ENCODE measurements at regions not wholly inside any gene's neighbourhood (a gene's known extent, or its start where the extent isn't known, plus 50 kb on each side); places are given as distances from the start of the nearest gene placed in this dataset.
"Not testable (repeated sequence)": the region's sequence is repeated elsewhere in the genome, so short reads cannot be mapped to it uniquely, and the experiment has no call there.

DNA sequence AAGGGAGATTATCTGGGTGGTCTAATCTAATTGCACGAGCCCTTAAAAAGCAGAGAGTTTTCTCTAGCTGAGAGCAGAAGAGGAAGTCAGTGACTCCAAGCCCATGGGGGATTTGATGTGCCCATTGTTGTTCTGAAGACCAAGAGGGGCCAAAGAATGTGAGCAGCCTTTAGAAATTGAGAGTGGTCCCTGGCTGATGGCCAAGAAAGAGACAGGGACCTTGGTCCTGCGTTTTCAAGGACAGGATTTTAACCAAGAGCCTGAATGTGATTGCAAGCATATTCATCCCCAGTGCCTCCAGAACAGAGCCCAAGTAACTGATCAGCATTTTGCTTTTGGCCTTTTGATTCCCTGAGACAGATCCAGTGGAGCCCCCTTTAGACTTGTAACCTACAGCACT, 1353.9 kb downstream of the AACS start:
- DNase-seq, result no peak

DNA sequence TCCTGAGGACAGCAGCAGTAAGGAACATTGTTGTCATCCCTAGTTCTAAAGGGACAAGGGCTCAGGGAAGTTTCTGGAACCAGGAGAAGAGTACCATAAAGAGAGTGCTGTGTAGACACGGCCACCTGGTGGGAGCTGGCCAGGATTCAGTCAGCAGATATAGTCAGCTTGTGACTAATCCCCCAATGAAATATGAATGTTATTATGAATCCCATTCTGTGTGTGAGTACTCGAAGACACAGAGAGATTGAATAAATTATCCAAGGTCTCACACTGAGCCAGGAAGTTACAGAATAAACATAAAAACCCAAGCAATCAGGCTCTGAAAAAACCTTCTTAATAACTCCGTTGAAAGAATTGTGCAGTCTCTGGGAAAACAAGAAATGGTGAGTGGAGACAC, 1359.5 kb downstream of the AACS start:
- no peak for DNase-seq

DNA sequence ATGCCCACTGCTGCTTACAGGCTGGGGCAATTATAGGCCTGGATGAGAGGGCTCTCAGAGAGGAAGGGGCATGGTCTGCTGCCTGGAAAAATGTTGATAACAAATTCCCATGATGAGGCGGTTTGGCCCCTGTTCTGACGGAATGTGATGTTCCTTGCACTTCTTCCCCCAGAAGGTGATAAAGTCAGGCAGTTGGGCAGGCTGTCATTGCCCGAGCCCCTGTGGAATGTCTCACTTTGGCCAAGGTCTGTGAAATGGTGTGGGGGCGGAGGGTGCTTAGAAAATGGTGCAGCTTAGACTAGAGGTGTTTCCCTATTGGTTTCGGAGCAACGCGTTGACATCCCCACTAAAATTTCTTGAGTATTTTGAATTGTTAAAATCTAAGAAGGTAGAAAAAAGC, 1360.0 kb downstream of the AACS start:
- no peak for DNase-seq

DNA sequence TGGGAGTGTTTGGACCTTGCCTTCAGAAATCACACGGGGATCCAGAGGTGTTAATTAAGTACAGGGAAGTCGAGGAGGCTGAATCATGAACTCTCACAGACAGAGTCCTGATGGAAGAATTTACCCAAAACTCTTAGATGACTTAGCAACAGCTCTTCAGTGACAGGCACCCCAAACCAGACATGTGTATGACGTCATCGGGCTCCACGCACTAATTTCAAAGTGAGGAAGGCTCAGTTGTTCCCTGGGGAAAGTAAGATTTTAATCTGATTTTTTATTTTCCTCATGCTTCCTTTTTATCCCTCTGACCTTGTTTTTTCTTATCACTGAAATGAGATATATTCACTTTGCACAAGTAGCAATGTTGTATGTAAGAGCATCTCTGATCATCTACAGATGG, 1363.5 kb downstream of the AACS start:
- DNase-seq, result no peak

DNA sequence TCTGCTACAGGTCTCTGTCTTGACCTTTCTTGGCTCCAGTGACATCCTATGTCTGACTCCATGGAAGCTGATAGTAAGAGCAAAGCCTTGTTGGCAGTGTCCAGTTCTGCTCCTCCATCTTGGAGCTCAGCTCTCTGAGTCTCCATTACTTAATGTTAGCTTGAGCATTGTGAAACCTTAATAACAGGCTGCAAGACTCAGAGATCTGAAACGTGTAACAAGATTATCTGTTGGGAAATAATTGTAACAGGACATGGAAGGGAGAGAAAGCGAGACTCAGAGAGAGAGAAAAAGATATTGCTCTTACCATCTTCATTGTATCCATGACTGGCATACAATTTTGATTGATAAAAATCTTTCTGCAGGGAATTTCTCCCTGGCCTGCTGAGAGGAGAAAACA, 1365.7 kb downstream of the AACS start:
- DNase-seq, result no peak

DNA sequence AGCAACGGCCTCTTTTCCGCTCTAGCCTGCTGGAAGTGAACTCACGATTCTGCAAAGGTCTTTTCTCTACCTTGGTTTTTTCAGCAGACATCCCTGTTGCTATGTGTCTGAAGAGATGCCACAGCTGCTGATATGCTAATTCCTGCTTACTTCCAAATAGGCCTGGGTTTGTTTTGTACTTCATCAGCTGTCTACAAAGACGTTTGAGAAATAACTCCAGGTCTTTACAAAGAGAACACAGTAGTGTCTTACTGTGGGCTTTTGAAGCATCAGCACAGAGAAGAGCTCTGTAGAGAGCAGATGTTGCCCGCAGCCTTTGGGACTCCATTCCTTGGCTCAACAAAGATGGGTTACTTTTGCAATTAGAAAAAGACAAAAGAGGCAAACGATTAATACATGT, 1366.5 kb downstream of the AACS start:
- DNase-seq, result no peak

DNA sequence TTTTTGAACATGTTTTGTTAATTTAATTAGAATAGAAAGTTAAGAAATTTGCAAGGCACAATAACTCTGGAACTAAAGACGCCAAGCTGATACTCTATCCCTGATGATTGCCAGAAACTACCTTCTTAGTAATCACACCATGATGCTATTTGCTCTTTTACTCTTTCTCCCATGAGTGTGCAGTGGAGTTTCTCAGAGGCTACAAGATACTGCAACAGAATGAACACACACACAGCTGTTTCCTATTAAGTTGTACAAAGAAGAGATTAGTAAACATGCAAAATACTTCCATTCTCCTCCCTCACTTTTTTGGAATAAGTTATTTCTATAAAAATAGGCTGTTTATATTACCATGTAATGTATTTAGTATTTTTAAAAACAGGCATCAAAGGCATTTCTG, 1367.5 kb downstream of the AACS start:
- DNase-seq, result no peak

DNA sequence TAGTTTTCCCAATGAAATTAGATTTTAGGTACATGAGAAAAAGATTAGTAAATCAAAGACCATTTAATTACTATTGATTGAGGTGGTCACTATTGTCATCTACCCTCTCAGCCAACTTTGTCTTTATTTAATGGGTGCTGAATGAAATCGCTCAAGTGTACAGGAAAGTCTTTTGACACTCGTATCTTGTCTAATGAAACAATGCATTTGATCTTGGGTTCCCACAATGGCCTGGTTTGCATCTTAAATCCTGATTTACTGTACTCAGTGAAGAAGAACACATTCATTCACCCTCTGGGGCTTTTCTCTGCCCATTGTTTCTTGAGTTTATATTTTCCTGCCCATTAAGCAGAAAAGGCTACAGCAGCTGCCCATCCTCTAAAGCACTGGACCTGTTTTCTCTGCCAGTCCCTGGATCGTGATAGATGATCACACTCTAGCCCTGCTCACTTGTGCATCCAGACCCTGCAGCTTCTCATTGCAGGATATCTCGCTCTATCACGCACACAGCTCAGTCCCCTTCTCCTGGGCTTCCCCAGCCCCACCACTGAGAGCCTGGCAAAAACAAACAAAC, 1369.3 kb downstream of the AACS start:
- no peak for DNase-seq

DNA sequence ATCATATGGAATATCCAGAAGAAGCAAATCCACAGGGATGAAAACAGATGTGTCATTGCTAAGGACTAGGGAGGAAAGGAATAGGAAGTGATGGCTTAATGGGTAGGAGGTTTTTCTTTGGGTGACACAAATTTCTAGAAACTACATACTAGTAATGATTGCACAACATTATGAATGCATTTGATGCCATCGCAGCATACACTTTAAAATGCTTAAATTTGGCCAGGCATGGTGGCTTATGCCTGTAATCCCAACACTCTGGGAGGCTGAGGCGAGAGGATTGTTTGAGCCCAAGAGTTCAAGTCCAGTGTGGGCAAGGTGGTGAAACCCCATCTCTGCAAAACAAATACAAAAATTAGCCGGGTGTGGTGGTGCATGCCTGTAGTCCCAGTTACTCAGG, 1370.8 kb downstream of the AACS start:
- no peak for DNase-seq

DNA sequence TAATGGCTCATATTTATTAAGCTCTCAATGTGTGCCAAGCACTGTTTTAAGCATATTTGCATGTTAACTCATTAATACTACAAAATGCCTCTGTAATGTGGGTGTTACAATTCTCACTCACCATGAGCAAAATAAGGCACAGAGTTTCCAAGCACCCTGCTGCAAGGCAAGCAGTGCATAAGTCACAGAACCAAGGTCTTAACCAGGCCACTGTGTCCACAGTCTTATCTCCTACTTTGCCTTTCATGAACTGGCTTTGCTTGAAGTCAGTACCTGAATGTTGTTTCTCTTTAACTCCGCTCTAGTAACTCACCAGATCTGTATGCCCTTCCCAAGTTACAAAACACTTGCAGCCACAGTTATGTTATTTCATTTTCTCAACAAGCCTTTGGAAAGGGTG, 1372.7 kb downstream of the AACS start:
- DNase-seq, result no peak

DNA sequence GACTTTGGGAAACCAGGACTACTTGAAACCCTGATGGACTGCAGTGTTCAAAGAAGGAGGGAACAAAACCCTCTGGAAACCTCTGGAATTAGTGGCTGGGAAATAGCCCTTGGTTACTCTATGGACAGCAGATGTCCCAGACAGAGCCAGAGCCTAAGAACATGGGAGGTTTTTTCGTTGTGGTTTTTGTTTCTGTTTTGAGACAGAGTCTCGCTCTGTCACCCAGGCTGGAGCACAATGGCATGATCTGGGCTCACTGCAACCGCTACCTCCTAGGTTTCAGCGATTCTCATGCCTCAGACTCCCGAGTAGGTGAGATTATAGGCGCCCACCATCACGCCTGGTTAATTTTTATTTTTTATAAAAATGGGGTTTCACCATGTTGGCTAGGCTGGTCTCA, 1378.7 kb downstream of the AACS start:
- no peak for DNase-seq

DNA sequence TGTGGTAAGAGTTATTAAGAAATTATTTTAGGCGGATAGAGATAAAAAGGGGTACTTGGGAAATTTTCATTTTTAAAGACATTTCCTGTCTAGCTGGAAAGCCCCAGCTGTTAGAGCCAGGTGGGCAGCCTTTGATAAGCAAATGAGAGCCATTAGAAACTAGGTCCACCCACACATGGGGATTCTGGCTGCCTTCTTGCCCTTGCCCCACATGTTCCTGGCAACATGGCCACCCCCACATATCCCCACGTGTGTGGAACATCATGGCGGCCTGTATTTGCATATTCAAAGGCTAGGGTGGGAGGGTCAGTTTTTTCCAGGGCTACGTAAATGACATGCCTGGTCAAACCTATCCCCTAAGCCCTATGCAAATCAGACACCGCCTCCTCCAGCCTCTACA, 1382.1 kb downstream of the AACS start:
- no peak for DNase-seq

DNA sequence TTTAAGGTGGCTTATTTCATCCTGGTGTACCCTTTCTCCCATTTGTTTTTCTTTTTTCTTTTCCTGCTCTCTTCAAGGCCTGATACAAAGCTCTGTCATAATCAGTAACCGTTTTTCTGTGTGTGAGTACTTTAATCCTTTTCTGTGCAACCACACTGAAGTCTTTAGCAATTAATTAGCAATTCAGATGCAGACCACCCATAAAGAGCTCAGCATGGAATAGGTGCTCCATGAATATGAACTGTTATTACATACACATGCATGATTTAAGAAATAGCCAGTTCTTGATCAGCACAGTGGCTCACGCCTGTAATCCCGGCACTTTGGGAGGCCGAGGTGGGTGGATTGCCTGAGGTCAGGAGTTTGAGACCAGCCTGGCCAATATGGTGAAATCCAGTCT, 1386.6 kb downstream of the AACS start:
- DNase-seq, result no peak

DNA sequence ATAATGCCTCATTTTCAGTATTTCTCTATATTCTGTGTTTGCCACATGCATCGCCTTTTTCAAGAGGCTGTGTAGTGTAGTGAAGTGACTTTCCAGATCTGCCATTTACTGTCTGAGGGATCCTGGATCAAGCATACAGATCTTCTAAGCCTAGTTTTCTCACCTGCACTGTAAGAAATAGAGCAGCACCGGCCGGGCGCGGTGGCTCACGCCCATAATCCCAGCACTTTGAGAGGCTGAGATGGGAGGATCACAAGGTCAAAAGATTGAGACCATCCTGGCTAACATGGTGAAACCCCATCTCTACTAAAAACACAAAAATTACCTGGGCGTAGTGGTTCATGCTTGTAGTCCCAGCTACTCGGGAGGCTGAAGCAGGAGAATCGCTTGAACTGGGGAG, 1387.5 kb downstream of the AACS start:
- DNase-seq, result not testable (repeated sequence)

DNA sequence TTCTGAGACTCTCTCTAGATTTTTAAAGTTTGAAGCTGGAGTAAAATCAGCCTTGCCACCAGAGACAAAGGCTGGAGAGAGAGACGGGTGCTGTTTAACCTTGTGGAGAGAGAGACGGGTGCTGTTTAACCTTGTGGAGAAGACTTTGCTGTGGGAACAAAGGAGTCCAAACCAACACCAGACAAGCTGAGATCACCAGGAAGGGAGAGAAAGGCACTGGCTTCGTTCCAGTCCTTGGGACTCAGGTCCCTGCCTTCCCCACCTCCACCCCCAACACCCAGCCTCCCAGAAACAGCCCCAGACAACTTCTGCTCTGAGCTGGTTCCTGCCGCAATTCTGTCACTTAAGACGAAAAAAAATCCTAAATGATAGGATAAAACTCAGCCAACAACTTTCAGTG, 1389.3 kb downstream of the AACS start:
- DNase-seq, result no peak

DNA sequence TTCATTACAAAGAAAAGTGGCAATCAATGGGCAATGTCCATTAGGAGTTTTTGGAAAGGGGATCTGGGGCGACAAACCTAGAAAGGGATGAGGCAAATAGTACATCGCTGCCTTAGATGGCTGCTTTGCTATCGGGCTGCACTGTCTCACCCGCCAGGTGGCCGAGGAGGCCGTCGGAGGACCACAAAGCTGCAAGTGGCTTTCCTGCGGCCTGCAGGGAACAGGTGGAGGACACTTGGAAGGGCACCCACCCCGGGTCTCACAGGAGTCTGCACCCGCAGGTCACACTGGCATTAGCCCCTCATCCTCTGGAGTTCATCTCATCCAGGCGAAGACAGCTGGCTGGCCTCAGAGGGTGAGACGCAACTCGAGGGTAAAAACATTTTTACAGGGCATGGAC, 1392.5 kb downstream of the AACS start:
- DNase-seq, result no peak

DNA sequence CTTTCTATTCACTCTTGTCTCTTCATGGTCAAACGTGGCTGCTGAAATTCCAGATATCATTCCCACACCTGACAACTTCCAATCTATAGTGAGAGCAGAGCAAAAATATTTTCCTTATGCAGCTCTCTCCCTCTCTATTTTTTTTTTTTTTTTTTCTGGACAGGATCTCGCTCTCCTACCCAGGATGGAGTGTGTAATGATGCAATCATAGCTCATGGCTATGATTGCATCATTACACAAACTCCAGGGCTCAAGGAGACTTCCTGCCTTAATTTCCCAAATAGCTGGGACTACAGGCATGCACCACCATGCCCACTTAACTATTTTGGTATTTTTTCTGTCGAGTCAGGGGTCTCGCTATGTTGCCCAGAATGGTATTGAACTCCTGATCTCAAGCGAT, 1398.9 kb downstream of the AACS start:
- DNase-seq, result no peak

DNA sequence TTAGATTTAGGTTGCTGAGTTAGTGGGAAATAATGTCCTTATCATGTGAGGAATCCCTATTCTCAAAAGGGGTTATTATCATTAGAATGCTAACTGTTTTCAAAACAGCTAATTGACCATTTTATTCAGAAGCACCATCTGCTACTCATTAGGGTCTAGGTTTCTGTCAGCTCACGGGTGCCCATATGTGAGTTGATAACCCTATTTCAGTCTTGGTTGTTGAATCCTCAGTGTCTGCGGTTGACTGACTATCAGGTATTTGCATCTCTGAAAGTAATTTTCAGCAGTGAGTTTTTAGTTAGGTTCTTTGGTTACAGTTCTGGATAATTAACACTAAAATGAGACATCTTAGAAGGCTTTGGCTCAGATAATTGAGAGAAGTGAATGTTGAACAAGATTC, 1404.0 kb downstream of the AACS start:
- DNase-seq, result no peak

DNA sequence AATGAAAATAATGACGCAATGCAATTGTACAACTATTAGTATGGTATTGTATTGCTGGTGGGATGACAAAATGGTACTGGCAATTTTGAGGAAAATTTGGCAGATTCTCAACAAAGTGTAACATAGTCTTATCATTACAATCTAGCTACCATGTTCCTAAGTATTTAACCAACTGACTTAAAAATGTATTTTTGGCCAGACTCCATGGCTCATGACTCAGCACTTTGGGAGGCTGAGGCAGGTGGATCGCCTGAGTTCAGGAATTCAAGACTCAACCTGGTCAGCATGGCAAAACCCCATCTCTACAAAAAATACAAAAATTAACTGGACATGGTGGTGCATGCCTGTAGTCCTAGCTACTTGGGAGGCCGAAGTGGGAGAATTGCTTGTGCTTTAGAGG, 1409.5 kb downstream of the AACS start:
- DNase-seq, result no peak

DNA sequence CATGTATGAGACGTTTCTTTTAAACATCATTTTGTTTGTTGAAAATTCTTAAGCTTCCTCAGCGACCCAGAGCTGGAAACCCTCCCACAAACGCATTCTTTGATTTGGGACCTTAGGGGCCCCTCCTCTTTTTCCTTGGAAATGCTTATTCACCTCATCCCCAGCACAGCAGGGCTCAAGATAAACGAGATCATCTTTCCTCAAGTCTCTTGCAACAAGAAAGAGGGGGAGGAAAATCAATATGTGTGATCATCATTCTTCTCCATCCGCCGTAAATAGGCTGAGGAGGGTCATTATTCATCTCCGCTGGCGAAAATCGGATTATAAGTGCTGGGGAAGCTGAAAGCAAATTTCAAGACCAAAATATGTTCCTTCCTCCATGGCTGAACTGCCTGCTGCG, 1415.2 kb downstream of the AACS start:
- DNase-seq, result no peak

DNA sequence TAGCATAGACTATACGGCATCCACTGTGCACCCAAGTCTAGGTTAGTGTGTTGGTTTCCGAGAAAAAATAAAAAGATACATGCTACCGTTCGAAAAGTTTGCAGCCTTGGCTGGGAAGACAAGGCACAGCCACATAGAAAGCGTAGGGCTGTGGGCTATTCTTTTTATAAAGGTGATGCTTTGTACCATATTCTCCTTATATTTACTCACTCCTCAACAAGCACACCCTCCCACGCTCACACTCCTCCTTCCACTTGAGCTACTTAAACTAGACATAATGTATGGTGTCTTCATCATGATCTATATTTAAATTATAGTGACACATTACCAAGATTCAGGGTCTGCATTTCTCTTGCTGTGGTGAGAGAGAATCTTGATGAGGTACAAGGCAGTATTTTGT, 1416.5 kb downstream of the AACS start:
- DNase-seq, result no peak

DNA sequence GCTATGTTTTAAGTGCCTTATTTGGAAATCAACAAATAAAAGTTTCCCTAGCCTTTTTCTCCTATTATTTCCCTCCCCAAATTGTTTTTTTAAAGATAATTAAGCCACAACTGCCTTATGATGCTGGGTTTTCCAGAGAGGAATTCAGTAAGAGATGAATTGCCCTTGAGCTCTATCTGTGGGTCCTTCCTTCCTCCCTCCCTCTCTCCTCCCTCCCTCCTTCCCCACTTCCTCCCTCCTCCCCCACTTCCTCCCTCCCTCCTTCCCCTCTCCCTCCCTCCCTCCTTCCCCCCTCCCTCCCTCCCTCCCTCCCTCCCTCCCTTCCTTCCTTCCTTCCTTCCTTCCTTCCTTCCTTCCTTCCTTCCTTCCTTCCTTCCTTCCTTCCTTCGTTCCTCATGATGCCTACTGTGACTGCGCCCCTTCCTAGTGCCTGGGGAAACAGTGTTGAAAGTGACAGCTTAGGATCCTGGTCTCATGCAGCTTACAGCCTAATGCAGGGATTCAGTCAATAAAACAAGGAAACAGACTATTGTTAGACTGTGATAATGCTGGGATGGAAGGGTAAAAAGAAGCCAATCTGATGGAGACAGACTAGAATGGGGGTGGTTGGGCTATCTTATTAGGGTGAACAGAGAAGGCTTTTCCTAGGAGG, 1417.1 kb downstream of the AACS start:
- no peak for DNase-seq

DNA sequence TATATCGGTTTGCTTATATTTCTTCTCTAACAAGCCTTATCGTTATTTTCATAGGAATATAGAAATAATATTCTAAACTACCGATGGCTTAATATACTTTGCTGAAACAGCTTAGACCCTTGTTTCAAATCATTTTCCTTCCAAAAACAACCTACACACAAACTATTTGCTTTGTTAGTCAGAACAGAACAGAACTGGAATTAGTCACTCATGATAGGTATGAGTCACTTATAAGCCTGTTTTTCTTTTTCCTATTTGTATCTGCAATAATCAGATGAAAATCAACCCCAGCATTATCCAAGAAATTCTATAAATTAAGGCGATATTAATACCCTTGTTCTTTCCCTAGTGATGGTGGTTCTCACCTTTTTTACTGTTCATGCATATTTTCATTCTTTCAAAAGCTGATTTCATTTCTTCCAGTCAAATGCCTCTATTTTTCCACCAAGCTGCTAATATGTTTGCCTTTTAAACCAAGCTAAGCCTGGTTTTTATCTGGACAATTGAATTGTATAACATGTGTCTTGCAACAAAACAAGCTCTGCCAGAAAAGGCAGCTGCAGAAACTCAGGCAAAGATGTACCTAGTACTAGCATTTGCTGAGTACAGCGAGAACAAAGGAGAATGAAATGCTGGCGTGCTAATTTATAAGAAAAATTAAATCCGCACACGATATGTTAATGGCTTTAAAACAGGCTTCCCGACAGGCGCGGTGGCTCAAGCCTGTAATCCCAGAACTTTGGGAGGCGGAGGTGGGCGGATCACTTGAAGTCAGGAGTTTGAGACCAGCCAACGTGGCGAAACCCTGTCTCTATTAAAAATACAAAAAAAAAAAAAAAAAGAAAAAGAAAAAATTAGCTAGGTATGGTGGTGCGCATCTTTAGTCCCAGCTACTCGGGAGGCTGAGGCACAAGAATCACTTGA, 1418.2 kb downstream of the AACS start:
- DNase-seq, result no peak

DNA sequence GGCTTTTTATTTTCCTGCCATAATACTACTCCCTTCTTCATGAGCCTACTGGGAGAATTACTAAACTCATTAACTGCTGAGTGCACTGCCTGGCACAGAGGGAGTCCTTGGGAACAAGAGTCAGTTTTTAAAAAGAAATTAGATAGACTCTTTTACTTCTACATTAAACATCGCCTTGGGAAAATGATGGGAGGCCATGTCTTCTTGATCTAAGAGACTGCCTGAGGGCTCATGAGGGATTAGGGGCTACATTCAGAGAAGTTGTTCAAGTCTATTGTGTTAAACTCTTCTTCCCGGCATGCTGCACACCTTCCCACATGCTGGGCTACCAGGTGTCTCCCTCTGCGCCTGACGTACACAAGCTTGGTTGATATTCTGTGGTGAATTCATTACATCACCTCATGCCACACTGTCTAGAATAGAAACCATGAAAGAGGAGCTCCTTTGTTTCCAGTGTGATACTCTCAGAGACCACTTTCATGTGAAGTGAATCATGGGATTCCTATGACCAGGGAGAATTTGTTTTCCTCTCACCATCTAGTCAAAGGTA, 1422.3 kb downstream of the AACS start:
- no peak for DNase-seq

All from stimulated activated CD4-positive, alpha-beta T cell treated with anti-CD3 and anti-CD28 coated beads, Interleukin-2, amount 100 ng/mL, for 24 hours (primary cell).